ENCODE measurements at regions not wholly inside any gene's neighbourhood (a gene's known extent, or its start where the extent isn't known, plus 50 kb on each side); places are given as distances from the start of the nearest gene placed in this dataset.

DNA sequence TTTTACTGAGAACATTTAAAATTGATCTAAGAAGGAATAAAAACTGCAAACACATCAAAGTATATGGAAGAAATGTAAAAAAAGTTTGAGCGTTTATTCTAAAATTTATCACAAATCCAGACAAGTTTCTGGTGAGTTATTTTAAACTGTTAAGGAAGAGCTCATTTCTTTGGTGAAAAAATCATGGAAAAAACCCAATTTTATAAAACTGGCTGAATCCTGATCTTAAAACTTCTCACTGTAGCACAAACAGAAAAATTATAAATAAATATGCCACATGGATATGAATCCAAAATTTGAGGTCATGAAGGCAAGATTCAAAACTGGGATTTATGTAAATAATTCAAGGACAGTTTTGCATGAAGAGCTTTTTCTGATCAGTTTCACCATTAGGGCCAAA is 205.1 kb upstream of the RGMA start:
- no peak for TF ChIP-seq TAF1 (IDR thresholded peaks at IDR 0.05; ENCODE audit: borderline replicate concordance, insufficient read depth, low read length)
- no peak for TF ChIP-seq SIN3A (IDR thresholded peaks at IDR 0.05; ENCODE audit: borderline replicate concordance, insufficient read depth, low read length)

Measured in PFSK-1 (cell line).